ENCODE measurements at regions not wholly inside any gene's neighbourhood (a gene's known extent, or its start where the extent isn't known, plus 50 kb on each side); places are given as distances from the start of the nearest gene placed in this dataset.

DNA sequence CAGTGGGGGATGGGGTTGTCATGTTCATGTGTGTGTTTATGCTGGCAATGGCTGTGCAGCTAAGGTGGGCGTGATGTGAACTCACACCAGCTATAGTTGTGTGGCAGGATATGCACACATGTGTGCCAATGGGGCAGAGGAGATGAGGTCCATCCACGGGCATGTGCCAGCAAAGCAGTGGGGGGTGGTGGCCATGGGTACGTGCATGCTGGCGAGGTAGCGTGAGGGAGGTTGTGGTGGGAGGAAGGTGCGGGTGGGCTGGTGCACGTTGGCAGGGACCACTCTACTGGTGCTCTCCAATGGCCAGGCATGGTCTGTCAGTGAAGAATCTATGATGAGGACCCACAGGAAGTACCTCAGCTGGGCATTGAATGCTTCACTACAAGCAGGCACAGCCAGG lies 567.5 kb upstream of the SORCS1 start (continued):
- TF ChIP-seq, protein P1, sequence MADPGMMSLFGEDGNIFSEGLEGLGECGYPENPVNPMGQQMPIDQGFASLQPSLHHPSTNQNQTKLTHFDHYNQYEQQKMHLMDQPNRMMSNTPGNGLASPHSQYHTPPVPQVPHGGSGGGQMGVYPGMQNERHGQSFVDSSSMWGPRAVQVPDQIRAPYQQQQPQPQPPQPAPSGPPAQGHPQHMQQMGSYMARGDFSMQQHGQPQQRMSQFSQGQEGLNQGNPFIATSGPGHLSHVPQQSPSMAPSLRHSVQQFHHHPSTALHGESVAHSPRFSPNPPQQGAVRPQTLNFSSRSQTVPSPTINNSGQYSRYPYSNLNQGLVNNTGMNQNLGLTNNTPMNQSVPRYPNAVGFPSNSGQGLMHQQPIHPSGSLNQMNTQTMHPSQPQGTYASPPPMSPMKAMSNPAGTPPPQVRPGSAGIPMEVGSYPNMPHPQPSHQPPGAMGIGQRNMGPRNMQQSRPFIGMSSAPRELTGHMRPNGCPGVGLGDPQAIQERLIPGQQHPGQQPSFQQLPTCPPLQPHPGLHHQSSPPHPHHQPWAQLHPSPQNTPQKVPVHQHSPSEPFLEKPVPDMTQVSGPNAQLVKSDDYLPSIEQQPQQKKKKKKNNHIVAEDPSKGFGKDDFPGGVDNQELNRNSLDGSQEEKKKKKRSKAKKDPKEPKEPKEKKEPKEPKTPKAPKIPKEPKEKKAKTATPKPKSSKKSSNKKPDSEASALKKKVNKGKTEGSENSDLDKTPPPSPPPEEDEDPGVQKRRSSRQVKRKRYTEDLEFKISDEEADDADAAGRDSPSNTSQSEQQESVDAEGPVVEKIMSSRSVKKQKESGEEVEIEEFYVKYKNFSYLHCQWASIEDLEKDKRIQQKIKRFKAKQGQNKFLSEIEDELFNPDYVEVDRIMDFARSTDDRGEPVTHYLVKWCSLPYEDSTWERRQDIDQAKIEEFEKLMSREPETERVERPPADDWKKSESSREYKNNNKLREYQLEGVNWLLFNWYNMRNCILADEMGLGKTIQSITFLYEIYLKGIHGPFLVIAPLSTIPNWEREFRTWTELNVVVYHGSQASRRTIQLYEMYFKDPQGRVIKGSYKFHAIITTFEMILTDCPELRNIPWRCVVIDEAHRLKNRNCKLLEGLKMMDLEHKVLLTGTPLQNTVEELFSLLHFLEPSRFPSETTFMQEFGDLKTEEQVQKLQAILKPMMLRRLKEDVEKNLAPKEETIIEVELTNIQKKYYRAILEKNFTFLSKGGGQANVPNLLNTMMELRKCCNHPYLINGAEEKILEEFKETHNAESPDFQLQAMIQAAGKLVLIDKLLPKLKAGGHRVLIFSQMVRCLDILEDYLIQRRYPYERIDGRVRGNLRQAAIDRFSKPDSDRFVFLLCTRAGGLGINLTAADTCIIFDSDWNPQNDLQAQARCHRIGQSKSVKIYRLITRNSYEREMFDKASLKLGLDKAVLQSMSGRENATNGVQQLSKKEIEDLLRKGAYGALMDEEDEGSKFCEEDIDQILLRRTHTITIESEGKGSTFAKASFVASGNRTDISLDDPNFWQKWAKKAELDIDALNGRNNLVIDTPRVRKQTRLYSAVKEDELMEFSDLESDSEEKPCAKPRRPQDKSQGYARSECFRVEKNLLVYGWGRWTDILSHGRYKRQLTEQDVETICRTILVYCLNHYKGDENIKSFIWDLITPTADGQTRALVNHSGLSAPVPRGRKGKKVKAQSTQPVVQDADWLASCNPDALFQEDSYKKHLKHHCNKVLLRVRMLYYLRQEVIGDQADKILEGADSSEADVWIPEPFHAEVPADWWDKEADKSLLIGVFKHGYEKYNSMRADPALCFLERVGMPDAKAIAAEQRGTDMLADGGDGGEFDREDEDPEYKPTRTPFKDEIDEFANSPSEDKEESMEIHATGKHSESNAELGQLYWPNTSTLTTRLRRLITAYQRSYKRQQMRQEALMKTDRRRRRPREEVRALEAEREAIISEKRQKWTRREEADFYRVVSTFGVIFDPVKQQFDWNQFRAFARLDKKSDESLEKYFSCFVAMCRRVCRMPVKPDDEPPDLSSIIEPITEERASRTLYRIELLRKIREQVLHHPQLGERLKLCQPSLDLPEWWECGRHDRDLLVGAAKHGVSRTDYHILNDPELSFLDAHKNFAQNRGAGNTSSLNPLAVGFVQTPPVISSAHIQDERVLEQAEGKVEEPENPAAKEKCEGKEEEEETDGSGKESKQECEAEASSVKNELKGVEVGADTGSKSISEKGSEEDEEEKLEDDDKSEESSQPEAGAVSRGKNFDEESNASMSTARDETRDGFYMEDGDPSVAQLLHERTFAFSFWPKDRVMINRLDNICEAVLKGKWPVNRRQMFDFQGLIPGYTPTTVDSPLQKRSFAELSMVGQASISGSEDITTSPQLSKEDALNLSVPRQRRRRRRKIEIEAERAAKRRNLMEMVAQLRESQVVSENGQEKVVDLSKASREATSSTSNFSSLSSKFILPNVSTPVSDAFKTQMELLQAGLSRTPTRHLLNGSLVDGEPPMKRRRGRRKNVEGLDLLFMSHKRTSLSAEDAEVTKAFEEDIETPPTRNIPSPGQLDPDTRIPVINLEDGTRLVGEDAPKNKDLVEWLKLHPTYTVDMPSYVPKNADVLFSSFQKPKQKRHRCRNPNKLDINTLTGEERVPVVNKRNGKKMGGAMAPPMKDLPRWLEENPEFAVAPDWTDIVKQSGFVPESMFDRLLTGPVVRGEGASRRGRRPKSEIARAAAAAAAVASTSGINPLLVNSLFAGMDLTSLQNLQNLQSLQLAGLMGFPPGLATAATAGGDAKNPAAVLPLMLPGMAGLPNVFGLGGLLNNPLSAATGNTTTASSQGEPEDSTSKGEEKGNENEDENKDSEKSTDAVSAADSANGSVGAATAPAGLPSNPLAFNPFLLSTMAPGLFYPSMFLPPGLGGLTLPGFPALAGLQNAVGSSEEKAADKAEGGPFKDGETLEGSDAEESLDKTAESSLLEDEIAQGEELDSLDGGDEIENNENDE (IDR thresholded peaks at IDR 0.05; ENCODE audit: insufficient replicate concordance, low read length), result no peak
- TF ChIP-seq CREB1 (IDR thresholded peaks at IDR 0.05) (no peak), BCL11A (IDR thresholded peaks at IDR 0.05; ENCODE audit: low read depth in 2 of 2, low read length in 2 of 2) (no peak), SP1 (IDR thresholded peaks at IDR 0.05; ENCODE audit: low read depth, low read length) (no peak), CHD1 (IDR thresholded peaks at IDR 0.05; ENCODE audit: low read depth, low read length) (no peak), RBBP5 (IDR thresholded peaks at IDR 0.05; ENCODE audit: borderline replicate concordance, low read depth, low read length) (no peak), TAF7 (optimal IDR thresholded peaks at IDR 0.05; ENCODE audit: borderline replicate concordance, low read depth, low read length) (no peak)
